ENCODE measurements at regions not wholly inside any gene's neighbourhood (a gene's known extent, or its start where the extent isn't known, plus 50 kb on each side); places are given as distances from the start of the nearest gene placed in this dataset.
"Not testable (repeated sequence)": the region's sequence is repeated elsewhere in the genome, so short reads cannot be mapped to it uniquely, and the experiment has no call there.

DNA sequence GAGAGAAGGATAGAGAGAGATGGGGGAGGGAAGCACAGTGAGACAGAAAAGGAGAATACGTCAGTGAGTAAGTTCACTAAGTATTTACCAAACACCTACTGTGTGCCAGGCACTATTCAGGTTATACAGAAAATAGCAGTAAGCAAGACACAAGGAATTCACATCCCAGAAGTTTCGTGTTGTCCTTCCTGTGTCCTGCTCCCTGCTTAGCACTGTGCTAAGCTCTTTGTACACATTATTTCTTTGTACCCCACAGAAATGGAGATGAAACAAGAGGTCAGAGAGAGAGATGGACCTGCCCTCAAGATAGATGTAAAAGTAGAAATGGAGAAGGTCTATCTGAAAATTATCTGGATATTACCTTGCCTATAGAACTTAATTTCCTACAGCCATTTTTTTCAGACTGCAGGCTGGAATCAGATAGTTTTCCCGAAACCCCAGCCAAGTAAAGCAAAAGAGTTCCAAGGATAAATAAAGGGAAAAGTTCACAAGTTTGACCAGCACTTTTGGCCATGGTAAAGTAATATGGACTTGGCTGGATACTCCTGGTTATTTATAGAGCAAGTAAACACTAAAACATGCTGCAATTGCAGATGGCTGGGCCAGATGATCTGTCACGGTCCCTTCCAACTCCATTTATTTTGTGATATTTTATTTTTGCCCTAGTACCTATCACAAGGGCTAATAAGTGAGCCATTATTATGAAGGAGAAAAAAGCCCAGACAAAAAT lies 353.7 kb upstream of the SLC7A11 start:
- TF ChIP-seq, protein P1, sequence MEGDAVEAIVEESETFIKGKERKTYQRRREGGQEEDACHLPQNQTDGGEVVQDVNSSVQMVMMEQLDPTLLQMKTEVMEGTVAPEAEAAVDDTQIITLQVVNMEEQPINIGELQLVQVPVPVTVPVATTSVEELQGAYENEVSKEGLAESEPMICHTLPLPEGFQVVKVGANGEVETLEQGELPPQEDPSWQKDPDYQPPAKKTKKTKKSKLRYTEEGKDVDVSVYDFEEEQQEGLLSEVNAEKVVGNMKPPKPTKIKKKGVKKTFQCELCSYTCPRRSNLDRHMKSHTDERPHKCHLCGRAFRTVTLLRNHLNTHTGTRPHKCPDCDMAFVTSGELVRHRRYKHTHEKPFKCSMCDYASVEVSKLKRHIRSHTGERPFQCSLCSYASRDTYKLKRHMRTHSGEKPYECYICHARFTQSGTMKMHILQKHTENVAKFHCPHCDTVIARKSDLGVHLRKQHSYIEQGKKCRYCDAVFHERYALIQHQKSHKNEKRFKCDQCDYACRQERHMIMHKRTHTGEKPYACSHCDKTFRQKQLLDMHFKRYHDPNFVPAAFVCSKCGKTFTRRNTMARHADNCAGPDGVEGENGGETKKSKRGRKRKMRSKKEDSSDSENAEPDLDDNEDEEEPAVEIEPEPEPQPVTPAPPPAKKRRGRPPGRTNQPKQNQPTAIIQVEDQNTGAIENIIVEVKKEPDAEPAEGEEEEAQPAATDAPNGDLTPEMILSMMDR (IDR thresholded peaks at IDR 0.05; ENCODE audit: low read length, missing control alignments): no peak
- DNase-seq (ENCODE audit: low read depth): peak; percentile 4
- no peak overlapping the region for H3K4me3 ChIP-seq (replicated peaks; ENCODE audit: low read depth, low read length)

DNA sequence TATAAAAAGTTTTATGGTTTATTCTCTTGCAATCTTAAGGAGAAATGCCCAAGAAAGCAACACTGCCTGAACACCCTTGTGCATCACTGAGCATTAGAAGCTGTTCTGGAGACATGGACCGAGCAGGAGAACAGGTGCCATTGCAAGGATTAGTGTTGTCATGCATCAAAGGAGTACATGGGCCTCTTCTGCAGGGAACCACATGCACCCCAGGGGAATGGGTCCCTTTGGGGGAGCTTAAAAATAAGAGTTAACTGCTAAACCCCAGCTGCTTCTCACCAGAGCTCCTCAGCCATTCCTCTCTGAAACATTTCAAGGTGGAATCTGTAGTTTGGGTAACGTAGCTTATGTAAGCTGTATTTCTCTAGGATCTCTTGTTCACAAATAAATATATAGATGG lies 353.0 kb upstream of the SLC7A11 start:
- DNase-seq (ENCODE audit: low read depth): no peak
- no peak overlapping the region for H3K4me3 ChIP-seq (replicated peaks; ENCODE audit: low read depth, low read length)
- TF ChIP-seq, protein P1 (IDR thresholded peaks at IDR 0.05; ENCODE audit: low read length, missing control alignments): no peak

DNA sequence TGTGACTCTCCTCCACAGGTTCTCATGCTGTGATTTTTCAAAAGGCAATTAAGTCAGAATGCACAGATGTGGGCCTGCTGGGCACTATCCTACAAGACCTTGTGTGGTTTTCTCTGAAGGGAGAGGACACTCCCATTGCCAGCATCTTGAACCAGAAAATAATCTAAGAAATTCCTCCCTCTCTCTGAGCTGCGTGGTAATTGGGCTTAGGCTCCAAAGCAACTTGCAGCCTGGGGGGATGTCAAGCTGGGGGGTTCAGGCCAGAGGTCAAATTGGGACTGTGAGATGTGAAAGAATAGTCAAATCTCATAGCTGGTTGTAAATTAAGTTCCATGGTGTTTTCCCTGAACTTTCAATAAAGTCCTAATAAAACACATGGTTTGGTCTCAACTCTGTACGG lies 350.6 kb upstream of the SLC7A11 start:
- TF ChIP-seq, protein P1 (IDR thresholded peaks at IDR 0.05; ENCODE audit: low read length, missing control alignments): no peak
- DNase-seq (ENCODE audit: low read depth): no peak
- H3K4me3 ChIP-seq (replicated peaks; ENCODE audit: low read depth, low read length): no peak overlapping the region

DNA sequence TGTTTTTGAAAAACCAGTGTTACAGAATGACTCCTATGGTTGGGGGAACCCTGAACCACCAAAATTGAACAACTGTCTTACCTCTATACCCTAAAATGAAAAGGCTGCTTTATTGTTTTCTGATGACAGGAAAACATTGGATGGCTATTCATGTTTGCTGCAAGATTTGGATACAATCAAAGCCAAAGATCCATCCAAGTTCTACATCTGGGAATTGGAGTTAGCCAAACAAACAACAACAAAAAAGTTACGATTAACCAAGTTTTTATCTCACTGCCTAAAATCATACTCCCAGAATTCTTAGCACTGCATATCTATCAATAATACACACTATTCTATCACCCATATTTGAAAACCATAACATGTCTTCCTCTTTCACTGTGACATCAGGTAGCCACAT lies 349.7 kb upstream of the SLC7A11 start:
- no peak overlapping the region for H3K4me3 ChIP-seq (replicated peaks; ENCODE audit: low read depth, low read length)
- TF ChIP-seq, protein P1 (IDR thresholded peaks at IDR 0.05; ENCODE audit: low read length, missing control alignments): no peak
- no peak for DNase-seq (ENCODE audit: low read depth)

DNA sequence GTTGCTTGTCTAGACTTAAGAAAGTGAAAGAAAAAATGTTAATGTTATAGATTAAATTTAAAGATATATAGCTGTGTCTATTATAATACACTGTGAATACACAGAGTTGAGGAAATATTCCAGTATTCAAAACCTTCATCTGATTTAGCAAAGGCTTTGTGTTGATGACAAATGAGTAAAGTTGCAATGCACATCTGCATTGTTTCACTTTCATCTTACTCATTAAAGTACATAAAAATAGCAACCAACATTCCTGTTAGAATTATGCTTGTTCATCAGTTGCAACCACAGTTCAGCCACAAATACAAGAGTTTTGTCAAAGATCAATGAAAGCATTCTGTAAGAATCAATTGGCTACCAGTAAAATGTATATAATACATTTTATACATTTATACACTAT lies 346.4 kb upstream of the SLC7A11 start:
- no peak for DNase-seq (ENCODE audit: low read depth)
- TF ChIP-seq, protein P1 (IDR thresholded peaks at IDR 0.05; ENCODE audit: low read length, missing control alignments): no peak
- no peak overlapping the region for H3K4me3 ChIP-seq (replicated peaks; ENCODE audit: low read depth, low read length)

DNA sequence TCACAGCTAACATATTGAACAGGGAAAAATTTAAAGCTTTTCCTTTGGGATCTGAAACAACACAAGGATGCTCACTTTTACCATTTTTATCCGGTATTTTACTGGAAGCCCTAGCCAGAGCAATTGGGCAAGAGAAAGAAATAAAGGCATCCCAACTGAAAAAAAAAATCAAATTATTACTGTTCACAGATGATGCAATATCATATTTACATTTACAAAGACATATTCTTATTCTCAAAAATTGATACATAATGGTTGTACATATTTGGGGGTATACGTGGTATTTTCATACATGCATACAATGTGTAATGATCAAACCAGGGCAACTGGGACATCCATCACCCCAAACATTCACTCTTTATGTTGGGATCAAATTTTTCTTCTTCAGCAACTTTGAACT lies 337.0 kb upstream of the SLC7A11 start:
- TF ChIP-seq, protein P1 (IDR thresholded peaks at IDR 0.05; ENCODE audit: low read length, missing control alignments): no peak
- H3K4me3 ChIP-seq (replicated peaks; ENCODE audit: low read depth, low read length): no peak overlapping the region
- DNase-seq (ENCODE audit: low read depth): no peak

DNA sequence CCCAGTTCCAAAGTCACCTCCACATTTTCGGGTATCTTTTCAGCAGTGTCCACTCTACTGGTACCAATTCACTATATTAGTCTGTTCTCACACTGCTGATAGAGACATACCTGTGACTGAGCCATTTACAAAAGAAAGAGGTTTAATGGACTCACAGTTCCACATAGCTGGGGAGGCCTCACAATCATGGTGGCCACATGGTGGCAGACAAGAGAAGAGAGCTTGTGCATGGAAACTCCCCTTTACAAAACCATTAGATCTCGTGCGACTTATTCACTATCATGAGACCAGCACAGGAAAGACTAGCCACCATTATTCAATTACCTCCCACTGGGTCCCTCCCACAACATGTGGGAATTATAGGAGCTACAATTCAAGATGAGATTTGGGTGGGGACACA lies 335.7 kb upstream of the SLC7A11 start:
- not testable (repeated sequence) for H3K4me3 ChIP-seq (replicated peaks; ENCODE audit: low read depth, low read length); DNase-seq (ENCODE audit: low read depth)
- TF ChIP-seq, protein P1 (IDR thresholded peaks at IDR 0.05; ENCODE audit: low read length, missing control alignments): peak; percentile 17

All from fibroblast of pulmonary artery (primary cell).